Pulmonary artery endothelial cell (primary cell): ENCODE measurements at regions not wholly inside any gene's neighbourhood (a gene's known extent, or its start where the extent isn't known, plus 50 kb on each side); places are given as distances from the start of the nearest gene placed in this dataset.
"Not testable (repeated sequence)": the region's sequence is repeated elsewhere in the genome, so short reads cannot be mapped to it uniquely, and the experiment has no call there.

Experiments used
- DNase-seq: peaks from one replicate; pipeline ENCODE4 v3.0.0-alpha.2; 2011; ENCODE audit warnings: low read depth, low spot score

DNA sequence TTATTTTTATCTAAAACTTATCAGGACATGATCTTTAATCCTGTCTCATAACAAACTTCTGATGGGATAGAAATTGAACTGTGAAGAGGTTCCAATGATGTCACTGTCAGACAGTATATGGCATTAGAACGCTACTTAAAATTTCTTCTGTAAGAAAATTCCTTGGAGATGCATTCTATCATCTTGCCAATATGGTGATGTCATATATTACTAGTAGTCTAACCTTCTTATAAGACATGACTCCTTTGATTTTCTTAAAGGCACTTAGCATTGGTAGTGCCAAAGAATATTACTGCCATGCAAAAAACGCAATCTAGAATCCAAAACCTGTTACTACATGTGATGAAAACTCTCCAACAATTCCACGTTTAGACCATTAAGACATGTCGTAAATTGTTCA, 131.1 kb downstream of the SLC25A46 start:
- no peak for DNase-seq

DNA sequence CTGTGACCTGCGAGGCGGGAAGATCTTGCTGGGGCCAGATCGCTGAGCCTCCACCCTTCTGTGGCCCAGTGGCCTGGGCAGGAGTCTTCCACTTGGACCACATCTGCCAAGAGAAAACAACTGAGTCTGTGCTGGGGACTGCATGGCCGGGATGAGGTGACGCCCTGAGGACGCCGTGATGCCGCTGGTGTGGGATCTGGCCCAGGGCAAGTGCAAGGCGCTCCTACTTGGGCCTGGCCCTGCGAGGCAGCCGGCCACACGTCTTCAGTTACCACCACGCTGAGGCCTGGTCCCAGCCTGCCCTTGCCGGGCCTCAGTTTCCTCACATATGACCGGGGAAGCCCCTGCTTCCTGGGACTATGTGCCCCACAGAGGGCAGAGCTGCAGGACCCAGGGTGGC, 133.4 kb downstream of the SLC25A46 start:
- no peak for DNase-seq

- DNase-seq = no peak
Measured at GRCh38 chr5:110872963-110873362, 134.2 kb downstream of the SLC25A46 start.

DNA sequence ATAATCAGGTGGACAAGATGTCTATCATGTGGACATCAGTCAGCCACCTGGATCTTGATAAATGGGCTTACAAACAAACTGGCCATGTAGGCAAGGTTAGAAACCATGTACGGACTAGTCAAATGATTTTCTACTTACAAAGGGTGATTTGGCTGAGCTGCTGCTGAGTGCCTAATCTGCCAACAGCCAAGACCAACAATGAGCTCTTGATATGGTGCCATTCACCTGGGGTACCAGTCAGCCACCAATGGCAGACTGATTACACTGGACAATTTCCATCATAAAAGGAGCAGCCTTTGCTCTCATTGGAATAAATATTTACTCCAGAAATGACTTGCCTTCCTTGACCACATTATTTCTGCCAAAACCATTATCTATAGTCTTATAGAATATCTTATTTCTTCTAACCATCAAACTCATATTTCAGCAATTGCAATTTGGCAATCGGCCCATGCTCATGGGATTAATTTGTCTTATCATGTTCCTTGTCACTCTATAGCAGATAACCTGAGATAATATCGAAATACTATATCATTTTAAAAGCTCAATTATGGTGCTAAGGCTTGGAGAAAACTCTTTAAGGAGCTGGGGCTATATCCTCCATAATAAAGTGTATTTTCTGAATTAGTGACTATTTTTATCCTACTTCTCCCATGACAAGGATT, 135.1 kb downstream of the SLC25A46 start:
- DNase-seq = no peak

GRCh38 chr5:110875115-110875514, 136.3 kb downstream of the SLC25A46 start:
- DNase-seq = not testable (repeated sequence)

DNA sequence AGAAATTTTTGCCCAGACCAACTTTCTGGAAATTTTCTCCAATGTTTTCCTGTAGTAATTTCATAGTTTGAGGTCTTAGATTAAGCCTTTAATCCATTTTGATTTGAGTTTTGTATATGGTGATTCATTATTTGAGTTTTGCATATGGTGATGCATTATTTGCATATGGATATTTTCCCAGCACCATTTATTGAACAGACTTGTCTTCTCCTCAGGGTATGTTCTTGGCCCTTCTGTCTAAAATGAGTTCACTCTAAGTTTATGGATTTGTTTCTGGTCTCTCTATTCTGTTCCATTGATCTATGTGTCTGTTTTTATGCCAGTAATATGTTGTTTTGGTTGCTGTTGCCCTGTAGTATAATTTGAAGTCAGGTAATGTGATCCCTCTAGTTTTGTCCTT, 139.3 kb downstream of the SLC25A46 start:
- DNase-seq = no peak

- no peak for DNase-seq
Measured at GRCh38 chr5:110879675-110880074, 140.9 kb downstream of the SLC25A46 start.

GRCh38 chr5:110880413-110880812, 141.6 kb downstream of the SLC25A46 start:
- DNase-seq = peak; percentile 44

DNA sequence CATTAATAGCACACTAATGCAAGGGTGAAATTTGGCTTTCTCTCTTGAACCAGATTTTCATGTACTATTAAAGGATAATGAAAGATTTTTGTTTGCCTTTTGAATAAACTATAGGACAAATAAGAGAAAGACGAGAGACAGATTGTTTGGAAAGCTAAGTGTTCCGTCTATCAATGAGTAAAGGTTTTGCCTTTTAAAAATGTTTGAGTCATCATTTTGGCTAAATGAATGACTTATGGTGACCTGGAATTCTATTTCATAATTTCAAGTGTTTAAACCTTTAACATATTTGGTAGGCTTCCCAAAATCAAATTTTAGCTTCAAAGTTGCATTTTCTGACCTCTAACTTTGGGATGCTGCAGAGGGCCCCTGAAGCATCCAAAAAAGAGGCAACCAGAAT, 145.2 kb downstream of the SLC25A46 start:
- no peak for DNase-seq

DNA sequence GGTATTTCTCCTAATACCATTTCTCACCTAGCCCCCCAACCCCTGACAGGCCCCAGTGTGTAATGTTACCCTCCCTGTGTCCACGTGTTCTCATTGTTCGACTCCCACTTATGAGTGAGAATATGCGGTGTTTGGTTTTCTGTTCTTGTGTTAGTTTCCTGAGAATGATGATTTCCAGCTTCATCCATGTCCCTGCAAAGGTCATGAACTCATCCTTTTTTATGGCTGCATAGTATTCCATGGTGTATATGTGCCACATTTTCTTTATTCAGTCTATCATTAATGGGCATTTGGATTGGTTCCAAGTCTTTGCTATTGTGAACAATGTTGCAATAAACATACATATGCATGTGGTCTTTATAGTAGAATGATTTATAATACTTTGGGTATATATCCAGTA, 148.4 kb downstream of the SLC25A46 start:
- not testable (repeated sequence) for DNase-seq

DNA sequence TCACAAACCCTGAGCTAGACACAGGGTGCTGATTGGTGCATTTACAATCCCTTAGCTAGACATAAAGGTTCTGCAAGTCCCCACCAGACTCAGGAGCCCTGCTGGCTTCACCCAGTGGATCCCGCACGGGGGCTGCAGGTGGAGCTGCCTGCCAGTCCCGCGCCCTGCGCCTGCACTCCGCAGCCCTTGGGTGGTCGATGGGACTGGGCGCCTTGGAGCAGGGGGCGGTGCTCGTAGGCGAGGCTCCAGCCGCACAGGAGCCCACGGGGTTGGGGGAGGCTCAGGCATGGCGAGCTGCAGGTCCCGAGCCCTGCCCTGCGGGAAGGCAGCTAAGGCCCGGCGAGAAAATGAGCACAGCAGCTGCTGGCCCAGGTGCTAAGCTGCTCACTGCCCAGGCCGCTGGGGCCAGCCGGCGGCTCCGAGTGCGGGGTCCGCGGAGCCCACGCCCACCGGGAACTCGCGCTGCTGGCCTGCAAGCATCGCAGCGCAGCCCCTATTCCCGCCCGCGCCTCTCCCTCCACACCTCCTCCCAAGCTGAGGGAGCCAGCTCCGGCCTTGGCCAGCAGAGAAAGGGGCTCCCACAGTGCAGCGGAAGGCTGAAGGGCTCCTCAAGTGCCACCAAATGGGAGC, 155.2 kb downstream of the SLC25A46 start:
- DNase-seq = not testable (repeated sequence)

- DNase-seq = no peak
Measured at GRCh38 chr5:110894805-110895204, 156.0 kb downstream of the SLC25A46 start.

DNA sequence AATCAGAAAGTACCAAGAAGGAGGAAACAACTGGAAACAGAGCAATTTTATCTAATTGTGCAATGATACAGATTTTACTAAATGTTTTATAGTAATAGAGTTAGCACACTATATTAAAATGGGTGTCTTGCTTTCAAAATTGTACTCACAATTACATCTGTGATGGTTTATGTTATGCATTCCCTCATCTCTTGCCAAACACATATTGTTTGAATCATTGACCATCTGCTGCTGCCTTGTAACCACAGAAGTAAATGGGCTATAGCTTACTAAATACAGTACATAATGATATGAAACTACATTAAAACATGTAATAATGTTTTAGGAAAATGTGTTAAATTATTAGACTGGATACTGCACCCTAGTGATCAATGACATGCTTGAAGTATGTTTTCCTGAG, 158.1 kb downstream of the SLC25A46 start:
- DNase-seq = no peak

DNA sequence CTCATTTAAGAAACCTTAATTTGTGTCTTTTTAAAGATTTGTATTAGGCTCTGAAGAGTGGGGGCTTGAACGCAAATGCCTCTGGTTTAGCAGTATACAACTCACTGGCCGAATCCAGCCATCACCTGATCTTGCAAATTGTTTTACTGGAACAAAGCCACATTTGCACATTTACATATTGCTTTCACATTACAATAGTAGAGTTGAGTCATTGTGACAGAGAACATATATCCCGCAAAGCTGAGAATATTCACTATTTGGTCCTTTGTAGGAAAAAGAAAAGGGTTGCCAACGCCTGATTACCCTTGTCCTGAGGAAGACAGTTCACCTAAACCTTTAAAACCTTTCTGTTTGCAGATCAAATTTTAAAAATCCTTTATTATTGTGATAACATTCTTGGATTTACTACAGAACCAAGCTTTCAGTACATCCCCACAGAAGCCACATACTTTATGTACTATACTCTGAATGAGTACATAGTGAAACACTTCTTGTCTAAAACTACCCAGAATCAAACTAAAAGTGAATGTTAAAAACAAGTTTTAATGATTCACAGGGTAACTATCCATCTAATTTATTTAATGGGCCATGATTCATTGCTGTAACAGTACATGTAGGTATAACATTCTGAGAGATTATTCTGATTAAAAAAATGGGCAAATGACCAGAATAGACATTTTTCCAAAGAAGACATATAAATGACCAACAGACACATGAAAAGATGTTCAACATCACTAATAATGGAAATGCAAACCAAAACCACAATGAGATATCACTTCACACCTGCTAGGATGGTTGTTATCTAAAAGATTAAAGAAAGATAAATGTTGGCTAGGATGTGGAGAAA, 161.0 kb downstream of the SLC25A46 start:
- no peak for DNase-seq

DNA sequence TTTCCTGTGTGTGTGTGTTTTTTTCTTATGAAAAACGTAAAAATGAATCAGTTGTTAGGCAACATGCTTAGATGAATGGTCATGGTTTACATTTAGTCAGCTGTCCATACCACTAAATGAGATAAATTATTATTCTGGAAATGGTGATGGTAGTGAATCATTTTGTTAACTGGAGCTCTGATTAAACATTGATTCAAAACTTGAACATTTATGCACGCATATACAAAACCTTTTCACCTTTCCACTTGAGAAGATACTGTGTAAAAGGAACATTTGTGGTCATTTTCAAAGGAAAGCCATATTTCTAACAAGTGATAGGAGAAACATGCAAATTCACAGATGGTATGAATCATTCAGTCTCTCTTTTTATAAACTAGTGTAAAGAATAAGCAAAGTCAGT, 162.0 kb downstream of the SLC25A46 start:
- DNase-seq = no peak

GRCh38 chr5:110903966-110904365, 165.2 kb downstream of the SLC25A46 start:
- DNase-seq = no peak

- no peak for DNase-seq
Measured at GRCh38 chr5:110908848-110909247, 162.7 kb upstream of the TSLP start.

- no peak for DNase-seq
Measured at GRCh38 chr5:110909415-110909814, 162.1 kb upstream of the TSLP start.

- no peak for DNase-seq
Measured at GRCh38 chr5:110909950-110910349, 161.6 kb upstream of the TSLP start.

DNA sequence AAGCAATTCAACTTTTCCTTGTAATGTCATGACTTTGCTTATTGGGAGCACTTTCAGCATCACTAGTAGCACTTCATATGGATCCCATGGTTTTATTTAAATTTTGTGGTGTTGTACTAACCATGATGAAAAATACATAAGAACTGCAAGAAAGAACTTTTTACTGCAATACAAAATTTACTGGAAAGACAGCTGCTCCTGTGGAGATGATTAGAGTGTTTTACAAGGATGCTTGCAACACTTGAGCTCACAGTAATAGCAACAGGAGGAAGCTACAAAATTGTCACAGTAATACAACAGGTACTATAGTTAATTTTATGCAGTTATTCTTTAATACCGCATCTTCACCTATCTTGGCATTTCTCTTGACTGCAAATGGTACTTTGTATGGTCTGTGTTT, 158.3 kb upstream of the TSLP start:
- no peak for DNase-seq

- no peak for DNase-seq
Measured at GRCh38 chr5:110916381-110917049, 155.0 kb upstream of the TSLP start.
